Caco-2 (cell line): ENCODE measurements at regions not wholly inside any gene's neighbourhood (a gene's known extent, or its start where the extent isn't known, plus 50 kb on each side); places are given as distances from the start of the nearest gene placed in this dataset.

ENCODE experiments used
- BruUV-seq: library from RNA; stranded (reverse); fragments of 400-500 nt; replicated peaks from 2 replicates; lab custom pipeline; 2021; lab: Mats Ljungman, UMichigan
- CTCF ChIA-PET: fragments of 300-600 bp; sonication (Branson Sonifier 250); formaldehyde crosslinking; loops from one replicate; lab custom pipeline; 2022; ENCODE audit warnings: antibody characterized with exemption; lab: Charles Lee
- POLR2A ChIA-PET: fragments of 300-600 bp; sonication (Branson Sonifier 250); formaldehyde crosslinking; loops from one replicate; lab custom pipeline; 2022; ENCODE audit warnings: antibody characterized with exemption; lab: Charles Lee
- DNase-seq, 2 experiments: peaks; one replicate each; pipeline versions ENCODE4 v3.0.0 to v3.0.0-alpha.2; 2020 to 2022
- H3K27me3 ChIP-seq: replicated peaks from 2 replicates; pipeline ENCODE4 v1.6.0; 2011; ENCODE audit warnings: low read length; ENCODE audit not compliant: control insufficient read depth, insufficient read depth
- H3K36me3 ChIP-seq: 2 replicates; pipeline ENCODE4 v1.5.1; 2011; ENCODE audit warnings: low read length; ENCODE audit not compliant: control insufficient read depth, insufficient read depth
- H3K4me1 ChIP-seq: fragments of 250-450 bp; sonication (Bioruptor Pico); 2 replicates; pipeline ENCODE4 v1.5.1; 2020; ENCODE audit warnings: mild to moderate bottlenecking
- H3K4me3 ChIP-seq: 2 replicates; pipeline ENCODE4 v1.5.1; 2011; ENCODE audit warnings: low read depth, mild to moderate bottlenecking, control low read depth, low read length
- H3K9me3 ChIP-seq: fragments of 250-450 bp; sonication (Bioruptor Pico); 2 replicates; pipeline ENCODE4 v1.5.1; 2020; ENCODE audit warnings: mild to moderate bottlenecking, moderate library complexity
- H3K27ac Mint-ChIP-seq: one replicate; pipeline ENCODE4 v1.8.0; 2022; ENCODE audit warnings: mixed read lengths; ENCODE audit not compliant: unreplicated experiment
- H3K27me3 Mint-ChIP-seq: one replicate; pipeline ENCODE4 v1.8.0; 2022; ENCODE audit warnings: mixed read lengths; ENCODE audit not compliant: insufficient read depth, unreplicated experiment
- H3K36me3 Mint-ChIP-seq: one replicate; pipeline ENCODE4 v1.8.0; 2022; ENCODE audit warnings: mild to moderate bottlenecking, mixed read lengths; ENCODE audit not compliant: insufficient read depth, unreplicated experiment
- H3K4me1 Mint-ChIP-seq: one replicate; pipeline ENCODE4 v1.8.0; 2022; ENCODE audit warnings: low read depth, mixed read lengths; ENCODE audit not compliant: unreplicated experiment
- H3K4me3 Mint-ChIP-seq: one replicate; pipeline ENCODE4 v1.8.0; 2022; ENCODE audit warnings: mild to moderate bottlenecking, moderate library complexity, mixed read lengths; ENCODE audit not compliant: unreplicated experiment
- H3K9me3 Mint-ChIP-seq: one replicate; pipeline ENCODE4 v1.8.0; 2022; ENCODE audit warnings: mixed read lengths; ENCODE audit not compliant: unreplicated experiment
- intact Hi-C: fragments of 100-400 bp; cut with micrococcal nuclease; formaldehyde crosslinking; loops from one replicate; pipeline ENCODE4 v1.10.0; 2022; ENCODE audit not compliant: unreplicated experiment
- TF ChIP-seq, protein P1 (sequence below), 2 experiments: fragments of 200-600 bp in 1 of 2; IDR thresholded peaks; 1 replicate in 1 of 2; 2 replicates in 1 of 2; pipeline versions ENCODE4 v1.5.1 to v1.8.0; 2011 to 2022; ENCODE audit warnings: antibody characterized with exemption in 1 of 2, control low read depth in 1 of 2, inconsistent platforms in 1 of 2, low read depth in 1 of 2, low read length in 1 of 2, mild to moderate bottlenecking in 1 of 2, moderate library complexity in 1 of 2; ENCODE audit not compliant: insufficient read depth in 1 of 2, severe bottlenecking in 1 of 2, unreplicated experiment in 1 of 2

- Histone ChIP-seq H3K4me1 (no peaks in the 10 kb centered on the region), H3K9me3 (peaks cover 20% of the 10 kb centered on the region), H3K27me3 (no peaks in the 10 kb centered on the region), H3K36me3 (no peaks in the 10 kb centered on the region), H3K4me3 (no peak overlapping the region)
- H3K4me3 Mint-ChIP-seq: no peak overlapping the region
- ChIA-PET POLR2A (no interaction called here), CTCF (no interaction called here)
- BruUV-seq: no TSS peak
- no peaks in the 10 kb centered on the region for H3K36me3 Mint-ChIP-seq
- peaks cover 2% of the 10 kb centered on the region for H3K27me3 Mint-ChIP-seq
- H3K4me1 Mint-ChIP-seq: no peaks in the 10 kb centered on the region
- no peak overlapping the region for H3K27ac Mint-ChIP-seq
- intact Hi-C loops: no loop called here
- peaks cover 19% of the 10 kb centered on the region for H3K9me3 Mint-ChIP-seq
- TF ChIP-seq, protein P1, sequence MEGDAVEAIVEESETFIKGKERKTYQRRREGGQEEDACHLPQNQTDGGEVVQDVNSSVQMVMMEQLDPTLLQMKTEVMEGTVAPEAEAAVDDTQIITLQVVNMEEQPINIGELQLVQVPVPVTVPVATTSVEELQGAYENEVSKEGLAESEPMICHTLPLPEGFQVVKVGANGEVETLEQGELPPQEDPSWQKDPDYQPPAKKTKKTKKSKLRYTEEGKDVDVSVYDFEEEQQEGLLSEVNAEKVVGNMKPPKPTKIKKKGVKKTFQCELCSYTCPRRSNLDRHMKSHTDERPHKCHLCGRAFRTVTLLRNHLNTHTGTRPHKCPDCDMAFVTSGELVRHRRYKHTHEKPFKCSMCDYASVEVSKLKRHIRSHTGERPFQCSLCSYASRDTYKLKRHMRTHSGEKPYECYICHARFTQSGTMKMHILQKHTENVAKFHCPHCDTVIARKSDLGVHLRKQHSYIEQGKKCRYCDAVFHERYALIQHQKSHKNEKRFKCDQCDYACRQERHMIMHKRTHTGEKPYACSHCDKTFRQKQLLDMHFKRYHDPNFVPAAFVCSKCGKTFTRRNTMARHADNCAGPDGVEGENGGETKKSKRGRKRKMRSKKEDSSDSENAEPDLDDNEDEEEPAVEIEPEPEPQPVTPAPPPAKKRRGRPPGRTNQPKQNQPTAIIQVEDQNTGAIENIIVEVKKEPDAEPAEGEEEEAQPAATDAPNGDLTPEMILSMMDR (IDR thresholded peaks at IDR 0.05; ENCODE audit: insufficient read depth in 1 of 2, low read depth in 1 of 2, low read length in 1 of 2, severe bottlenecking in 1 of 2, unreplicated experiment in 1 of 2): no peak
- DNase-seq: no peak
Observed at GRCh38 chr2:196498962-196499361, 140.6 kb upstream of the CCDC150 start.

DNA sequence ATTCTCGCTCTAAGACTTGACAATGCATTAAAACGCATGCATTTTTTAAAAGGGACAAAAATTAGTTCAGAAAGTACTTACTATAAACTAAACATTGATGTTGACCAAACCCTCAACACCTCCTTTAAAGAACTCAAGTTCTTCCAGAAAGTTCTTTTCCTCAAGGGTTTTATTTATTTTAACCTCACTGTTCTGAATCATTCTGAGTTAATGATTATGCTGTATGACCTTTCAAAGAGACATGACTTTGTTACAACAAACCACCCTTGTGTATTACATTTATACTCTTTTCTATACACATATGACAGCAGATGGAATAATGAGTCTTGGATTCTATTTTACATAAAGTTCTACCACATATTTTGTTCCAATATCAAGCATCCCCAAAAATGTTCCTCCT is 139.8 kb upstream of the CCDC150 start:
- Histone ChIP-seq H3K9me3 (peaks cover 20% of the 10 kb centered on the region), H3K4me3 (no peak overlapping the region), H3K4me1 (no peaks in the 10 kb centered on the region), H3K27me3 (no peaks in the 10 kb centered on the region), H3K36me3 (no peaks in the 10 kb centered on the region)
- no peak overlapping the region for H3K4me3 Mint-ChIP-seq
- no peaks in the 10 kb centered on the region for H3K36me3 Mint-ChIP-seq
- no peaks in the 10 kb centered on the region for H3K27me3 Mint-ChIP-seq
- H3K27ac Mint-ChIP-seq: no peak overlapping the region
- TF ChIP-seq, protein P1 (IDR thresholded peaks at IDR 0.05; ENCODE audit: insufficient read depth in 1 of 2, low read depth in 1 of 2, low read length in 1 of 2, severe bottlenecking in 1 of 2, unreplicated experiment in 1 of 2): no peak
- no peaks in the 10 kb centered on the region for H3K4me1 Mint-ChIP-seq
- BruUV-seq: no TSS peak
- DNase-seq: no peak
- ChIA-PET POLR2A (no interaction called here), CTCF (no interaction called here)
- H3K9me3 Mint-ChIP-seq: peaks cover 12% of the 10 kb centered on the region
- intact Hi-C loops: no loop called here

DNA sequence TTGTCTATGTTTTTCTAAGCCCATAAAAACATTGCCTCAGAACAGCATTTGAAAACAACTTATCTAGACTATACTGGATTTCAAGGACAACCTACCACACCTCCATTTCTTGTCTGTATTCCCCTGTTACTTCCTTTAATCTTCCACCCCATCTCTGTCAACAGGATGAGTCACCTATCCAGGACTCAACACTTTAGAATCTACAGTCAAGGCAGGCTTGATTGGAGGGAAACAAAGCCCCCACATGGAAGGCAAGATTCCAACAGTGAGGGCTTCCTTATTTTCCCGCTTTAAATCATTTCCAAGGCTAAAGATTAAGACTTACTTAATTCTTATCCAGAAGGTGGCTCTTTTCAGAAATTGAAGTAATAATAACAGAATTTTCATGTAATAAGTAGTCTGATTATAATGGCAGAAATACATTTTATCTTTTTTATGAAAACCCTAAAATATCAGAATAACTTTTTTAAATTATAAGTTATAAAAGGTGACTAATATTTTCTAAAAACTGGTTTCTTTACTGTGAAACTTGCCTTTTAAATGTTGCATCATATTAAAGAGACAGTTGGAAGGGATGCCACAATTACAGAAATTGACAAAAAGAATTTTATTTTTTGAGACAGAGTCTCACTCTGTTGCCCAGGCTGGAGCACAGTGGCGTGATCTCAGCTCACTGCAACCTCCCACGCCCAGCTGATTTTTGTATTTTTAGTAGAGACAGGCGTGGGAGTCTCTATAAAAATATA is 138.7 kb upstream of the CCDC150 start:
- Histone ChIP-seq H3K4me3 (no peak overlapping the region), H3K36me3 (no peaks in the 10 kb centered on the region), H3K9me3 (peaks cover 20% of the 10 kb centered on the region), H3K4me1 (no peaks in the 10 kb centered on the region), H3K27me3 (no peaks in the 10 kb centered on the region)
- ChIA-PET POLR2A (no interaction called here), CTCF (no interaction called here)
- no peak overlapping the region for H3K27ac Mint-ChIP-seq
- TF ChIP-seq, protein P1 (IDR thresholded peaks at IDR 0.05; ENCODE audit: insufficient read depth in 1 of 2, low read depth in 1 of 2, low read length in 1 of 2, severe bottlenecking in 1 of 2, unreplicated experiment in 1 of 2): no peak
- no peaks in the 10 kb centered on the region for H3K4me1 Mint-ChIP-seq
- intact Hi-C loops: no loop called here
- H3K36me3 Mint-ChIP-seq: no peaks in the 10 kb centered on the region
- no peaks in the 10 kb centered on the region for H3K27me3 Mint-ChIP-seq
- DNase-seq: no peak
- no TSS peak for BruUV-seq
- H3K9me3 Mint-ChIP-seq: peaks cover 11% of the 10 kb centered on the region
- no peak overlapping the region for H3K4me3 Mint-ChIP-seq
